GM12865 (cell line): ENCODE measurements at regions not wholly inside any gene's neighbourhood (a gene's known extent, or its start where the extent isn't known, plus 50 kb on each side); places are given as distances from the start of the nearest gene placed in this dataset.
A peak's percentile ranks its signal among the peaks of the same experiment; 100 is the strongest.

ENCODE experiments used
- DNase-seq: peaks from one replicate; pipeline ENCODE4 v3.0.0; 2010; ENCODE audit warnings: low read depth
- H3K4me3 ChIP-seq: 2 replicates; pipeline ENCODE4 v1.5.1; 2011; ENCODE audit warnings: mild to moderate bottlenecking, low read depth, low read length, control low read depth
- CTCF ChIP-seq: IDR thresholded peaks from 2 replicates; pipeline ENCODE4 v1.5.1; 2011; ENCODE audit warnings: low read length, control low read depth, low read depth, inconsistent platforms; ENCODE audit not compliant: insufficient read depth; ENCODE audit errors: missing control alignments

- DNase-seq = no peak
- no peak for TF ChIP-seq CTCF
- H3K4me3 ChIP-seq = no peak overlapping the region
Measured at GRCh38 chr6:154596701-154597100, 86.2 kb upstream of the CNKSR3 start.

- no peak for DNase-seq
- no peak for TF ChIP-seq CTCF
- H3K4me3 ChIP-seq = no peak overlapping the region
Measured at GRCh38 chr6:154598399-154598798, 87.9 kb upstream of the CNKSR3 start.

- no peak for TF ChIP-seq CTCF
- H3K4me3 ChIP-seq = no peak overlapping the region
- DNase-seq = no peak
Measured at GRCh38 chr6:154602296-154602695, 91.8 kb upstream of the CNKSR3 start.

- no peak for DNase-seq
- no peak for TF ChIP-seq CTCF
Measured at GRCh38 chr6:154602708-154603107, 92.2 kb upstream of the CNKSR3 start.

GRCh38 chr6:154604119-154604518 is 93.6 kb upstream of the CNKSR3 start:
- DNase-seq = peak; percentile 61
- no peak for TF ChIP-seq CTCF
- H3K4me3 ChIP-seq = no peak overlapping the region

More at GRCh38 chr6:154602708-154603107, 92.2 kb upstream of the CNKSR3 start:
- H3K4me3 ChIP-seq = no peak overlapping the region

GRCh38 chr6:154605178-154605881 is 94.8 kb upstream of the CNKSR3 start:
- no peak overlapping the region for H3K4me3 ChIP-seq
- no peak for TF ChIP-seq CTCF
- peak; percentile 74 for DNase-seq

- no peak overlapping the region for H3K4me3 ChIP-seq
- no peak for DNase-seq
- no peak for TF ChIP-seq CTCF
Measured at GRCh38 chr6:154605882-154606370, 95.4 kb upstream of the CNKSR3 start.
